RWPE1 (cell line): ENCODE measurements at regions not wholly inside any gene's neighbourhood (a gene's known extent, or its start where the extent isn't known, plus 50 kb on each side); places are given as distances from the start of the nearest gene placed in this dataset.
A peak's percentile ranks its signal among the peaks of the same experiment; 100 is the strongest.

Source experiments
- CTCF ChIA-PET: fragments of 350-600 bp; sonication (Branson Sonifier 250); formaldehyde crosslinking; extraction: SDS; loops from one replicate; lab custom pipeline; 2021; lab: Yijun Ruan, JAX
- POLR2A ChIA-PET: fragments of 400-600 bp; formaldehyde crosslinking; extraction: SDS; loops from one replicate; lab custom pipeline; 2020; ENCODE audit warnings: antibody characterized with exemption; ENCODE audit not compliant: low non-redundant PET; lab: Yijun Ruan, JAX
- DNase-seq: peaks from one replicate; pipeline ENCODE4 v3.0.0; 2012; ENCODE audit warnings: low spot score
- H3K27ac ChIP-seq: fragments of 450-650 bp; 2 replicates; pipeline ENCODE4 v1.5.1; 2017
- CTCF ChIP-seq: fragments of 450-650 bp; conservative IDR thresholded peaks from 2 replicates; pipeline ENCODE4 v1.5.1; 2017; ENCODE audit warnings: low read depth, mild to moderate bottlenecking

- CTCF ChIA-PET, result no interaction called here
- H3K27ac ChIP-seq, result no peak overlapping the region
- DNase-seq, result no peak
- TF ChIP-seq CTCF, result no peak
- POLR2A ChIA-PET, result no interaction called here
Measured at GRCh38 chrX:39477031-39477761, 620.6 kb downstream of the BCOR start.

GRCh38 chrX:39477762-39478120, 620.0 kb downstream of the BCOR start:
- TF ChIP-seq CTCF, result no peak
- H3K27ac ChIP-seq, result no peak overlapping the region; the same call in 1 of the 2 replicates
- no peak for DNase-seq
- POLR2A ChIA-PET, result no interaction called here
- CTCF ChIA-PET, result no interaction called here

GRCh38 chrX:39479856-39480255, 617.9 kb downstream of the BCOR start:
- CTCF ChIA-PET, result no interaction called here
- DNase-seq, result no peak
- no peak for TF ChIP-seq CTCF

GRCh38 chrX:39480963-39481362, 616.8 kb downstream of the BCOR start:
- ChIA-PET POLR2A (no interaction called here), CTCF (no interaction called here)
- no peak for DNase-seq
- TF ChIP-seq CTCF, result no peak
- H3K27ac ChIP-seq, result peak overlapping the region; percentile 65

More at GRCh38 chrX:39479856-39480255, 617.9 kb downstream of the BCOR start:
- H3K27ac ChIP-seq, result peak overlapping the region; percentile 53; the same call in 1 of the 2 replicates
- POLR2A ChIA-PET, result no interaction called here

GRCh38 chrX:39481621-39482020, 616.1 kb downstream of the BCOR start:
- no peak for TF ChIP-seq CTCF
- no peak overlapping the region for H3K27ac ChIP-seq
- DNase-seq, result no peak
- POLR2A ChIA-PET, result no interaction called here
- CTCF ChIA-PET, result no interaction called here

GRCh38 chrX:39484159-39485068, 613.3 kb downstream of the BCOR start:
- TF ChIP-seq CTCF, result no peak
- ChIA-PET POLR2A (no interaction called here), CTCF (interaction anchor here (0.5 kb wide), 1 partner anchor 457 kb away, joined by 4 read pairs; no protein-coding TSS in a partner anchor)
- no peak for DNase-seq
- peak overlapping the region; percentile 32; the same call in 1 of the 2 replicates for H3K27ac ChIP-seq
